ENCODE measurements at regions not wholly inside any gene's neighbourhood (a gene's known extent, or its start where the extent isn't known, plus 50 kb on each side); places are given as distances from the start of the nearest gene placed in this dataset.

- intact Hi-C loops (cut with micrococcal nuclease; ENCODE audit: unreplicated experiment), result loop anchor here (1.0 to 5.0 kb wide), 2 partner anchors 551 to 782 kb away; partner anchors contain the start of gene ALDH9A1
Observed at GRCh38 chr1:166479052-166479631, 312.3 kb upstream of the FAM78B start.

GRCh38 chr1:166484471-166484870, 317.7 kb upstream of the FAM78B start:
- Histone ChIP-seq H3K9me2 (ENCODE audit: insufficient read depth) (no peaks in the 10 kb centered on the region), H3K36me3 (ENCODE audit: low read depth) (no peaks in the 10 kb centered on the region), H4K20me1 (ENCODE audit: insufficient read depth) (no peaks in the 10 kb centered on the region), H3K4me2 (no peak overlapping the region), H2AFZ (no peak overlapping the region), H3K4me3 (no peak overlapping the region), H3K4me1 (replicated peaks; ENCODE audit: insufficient read depth) (peaks cover 7% of the 10 kb centered on the region), H3K9me3 (ENCODE audit: insufficient read depth, low read depth) (no peaks in the 10 kb centered on the region), H3K79me2 (ENCODE audit: low read depth) (no peaks in the 10 kb centered on the region), H3K27ac (no peak overlapping the region), H3K27me3 (ENCODE audit: insufficient read depth, low read depth) (no peaks in the 10 kb centered on the region), H3F3A (ENCODE audit: insufficient read depth, low read depth) (peaks cover 4% of the 10 kb centered on the region)
- CTCF ChIA-PET, result no interaction called here
- no peak for DNase-seq
- BruUV-seq (replicated peaks), result no TSS peak
- POLR2A ChIA-PET (ENCODE audit: unreplicated experiment), result no interaction called here
- intact Hi-C loops (cut with micrococcal nuclease; ENCODE audit: unreplicated experiment), result no loop called here
- no peak for TF ChIP-seq EZH2 (IDR thresholded peaks at IDR 0.05; ENCODE audit: low read depth)
- no peak for TF ChIP-seq CTCF (conservative IDR thresholded peaks at IDR 0.05)

More at GRCh38 chr1:166479052-166479631, 312.3 kb upstream of the FAM78B start:
- BruUV-seq (replicated peaks), result no TSS peak
- ChIA-PET CTCF (interaction anchor here (0.7 to 1.0 kb wide), 2 partner anchors 10 to 554 kb away, joined by 3 to 4 read pairs; no protein-coding TSS in a partner anchor), POLR2A (ENCODE audit: unreplicated experiment) (no interaction called here)
- DNase-seq, result peak in 1 of 2 experiments; percentile 31
- Histone ChIP-seq H3K9me2 (ENCODE audit: insufficient read depth) (no peaks in the 10 kb centered on the region), H3K27ac (no peak overlapping the region), H3K4me3 (no peak overlapping the region), H3K9me3 (ENCODE audit: insufficient read depth, low read depth) (no peaks in the 10 kb centered on the region), H3K4me1 (replicated peaks; ENCODE audit: insufficient read depth) (no peaks in the 10 kb centered on the region), H3K79me2 (ENCODE audit: low read depth) (no peaks in the 10 kb centered on the region), H3K4me2 (no peak overlapping the region), H4K20me1 (ENCODE audit: insufficient read depth) (no peaks in the 10 kb centered on the region), H3K36me3 (ENCODE audit: low read depth) (no peaks in the 10 kb centered on the region), H3F3A (ENCODE audit: insufficient read depth, low read depth) (no peaks in the 10 kb centered on the region), H3K27me3 (ENCODE audit: insufficient read depth, low read depth) (no peaks in the 10 kb centered on the region), H2AFZ (no peak overlapping the region)
- TF ChIP-seq CTCF (conservative IDR thresholded peaks at IDR 0.05), result peak; percentile 84
- no peak for TF ChIP-seq EZH2 (IDR thresholded peaks at IDR 0.05; ENCODE audit: low read depth)

GRCh38 chr1:166484871-166485270, 318.1 kb upstream of the FAM78B start:
- BruUV-seq (replicated peaks), result no TSS peak
- no peaks in the 10 kb centered on the region for H3K9me2 ChIP-seq (ENCODE audit: insufficient read depth)
- no peaks in the 10 kb centered on the region for H4K20me1 ChIP-seq (ENCODE audit: insufficient read depth)
- no peak for DNase-seq
- TF ChIP-seq EZH2 (IDR thresholded peaks at IDR 0.05; ENCODE audit: low read depth) (no peak), CTCF (conservative IDR thresholded peaks at IDR 0.05) (no peak)
- no peaks in the 10 kb centered on the region for H3K27me3 ChIP-seq (ENCODE audit: insufficient read depth, low read depth)
- peaks cover 8% of the 10 kb centered on the region for H3F3A ChIP-seq (ENCODE audit: insufficient read depth, low read depth)
- no peak overlapping the region for H3K4me3 ChIP-seq
- H3K36me3 ChIP-seq (ENCODE audit: low read depth), result no peaks in the 10 kb centered on the region
- H3K4me2 ChIP-seq, result no peak overlapping the region
- intact Hi-C loops (cut with micrococcal nuclease; ENCODE audit: unreplicated experiment), result no loop called here
- CTCF ChIA-PET, result no interaction called here
- H3K79me2 ChIP-seq (ENCODE audit: low read depth), result no peaks in the 10 kb centered on the region
- no peak overlapping the region for H3K27ac ChIP-seq
- H3K9me3 ChIP-seq (ENCODE audit: insufficient read depth, low read depth), result no peaks in the 10 kb centered on the region
- POLR2A ChIA-PET (ENCODE audit: unreplicated experiment), result no interaction called here
- H2AFZ ChIP-seq, result no peak overlapping the region
- H3K4me1 ChIP-seq (replicated peaks; ENCODE audit: insufficient read depth), result peaks cover 9% of the 10 kb centered on the region
